Esophagus muscularis mucosa (tissue), 3 donors: ENCODE measurements at regions not wholly inside any gene's neighbourhood (a gene's known extent, or its start where the extent isn't known, plus 50 kb on each side); places are given as distances from the start of the nearest gene placed in this dataset.
"Not testable (repeated sequence)": the region's sequence is repeated elsewhere in the genome, so short reads cannot be mapped to it uniquely, and the experiment has no call there.

Source experiments
- CTCF ChIP-seq, 3 experiments: fragments of 200-600 bp in 2 of 3; fragments of 450-650 bp in 1 of 3; sonication (generic) in 2 of 3; IDR thresholded peaks; one replicate each; pipeline ENCODE4 v1.5.1; 2017 to 2019; ENCODE audit warnings: antibody characterized with exemption in 3 of 3, mild to moderate bottlenecking in 2 of 3, moderate library complexity in 1 of 3
- POLR2AphosphoS5 ChIP-seq, 2 donors: sonication (generic); formaldehyde crosslinking; IDR thresholded peaks; one replicate each; pipeline ENCODE4 v1.6.1; 2017; ENCODE audit warnings: antibody characterized with exemption in 2 of 2

- TF ChIP-seq CTCF, POLR2AphosphoS5 (IDR thresholded peaks at IDR 0.05): not testable (repeated sequence)
Observed at GRCh38 chr16:16609627-16610026, 230.7 kb downstream of the NPIPA7 start.
